ENCODE measurements at regions not wholly inside any gene's neighbourhood (a gene's known extent, or its start where the extent isn't known, plus 50 kb on each side); places are given as distances from the start of the nearest gene placed in this dataset.

DNA sequence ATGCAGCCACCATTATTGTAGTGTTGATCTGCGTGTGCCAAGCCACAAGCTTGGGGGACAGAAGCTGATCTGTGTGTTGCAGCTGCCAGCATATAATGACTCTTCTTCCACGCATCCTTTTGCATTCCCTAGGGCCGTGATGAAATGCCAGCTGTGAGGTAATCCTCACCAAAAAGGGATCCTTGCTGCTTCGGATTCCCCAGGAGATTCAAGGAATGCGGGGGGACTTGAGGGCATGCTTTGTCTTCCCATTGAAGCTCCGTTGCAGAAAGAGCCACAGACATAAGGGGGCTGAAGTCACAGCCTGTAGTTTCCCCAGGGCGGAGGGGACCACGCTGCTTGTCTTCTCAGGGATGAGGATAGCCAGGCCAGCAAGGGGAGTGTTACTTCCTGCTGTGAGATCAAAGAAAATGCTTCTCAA is 281.6 kb upstream of the FMN2 start:
- no peaks in the 10 kb centered on the region for H3K9me3 ChIP-seq (ENCODE audit: low read depth)
- H3K79me2 ChIP-seq (ENCODE audit: insufficient read depth): no peaks in the 10 kb centered on the region
- H3K4me3 ChIP-seq: no peak overlapping the region
- peak; percentile 28 for DNase-seq
- in situ Hi-C loops (cut with MboI): no loop called here
- no peaks in the 10 kb centered on the region; the same call in 1 of the 2 replicates for H3K27me3 ChIP-seq (replicated peaks; ENCODE audit: insufficient read depth)
- no peak overlapping the region for H3K27ac ChIP-seq
- no peaks in the 10 kb centered on the region for H4K20me1 ChIP-seq (ENCODE audit: insufficient read depth)
- 3 to 5% methylated on average over 8 of the region's 8 CpGs for WGBS, 2 experiments (ENCODE audit: low coverage in 1 of 2, low lambda C conversion rate in 2 of 2, missing lambda C conversion rate in 2 of 2)
- no peak for TF ChIP-seq EZH2 (IDR thresholded peaks at IDR 0.05; ENCODE audit: insufficient read depth, poor library complexity, severe bottlenecking)
- TF ChIP-seq EZH2phosphoT487 (IDR thresholded peaks at IDR 0.05; ENCODE audit: insufficient read depth, low read depth): no peak
- H3K4me2 ChIP-seq (ENCODE audit: unreplicated experiment): no peak overlapping the region
- H3K9me2 ChIP-seq (ENCODE audit: insufficient read depth): no peaks in the 10 kb centered on the region
- H3K4me1 ChIP-seq (ENCODE audit: insufficient read depth): no peaks in the 10 kb centered on the region; the same call in 1 of the 2 replicates
- no peaks in the 10 kb centered on the region for H3F3A ChIP-seq (ENCODE audit: insufficient read depth)
- no peak overlapping the region for H3K9ac ChIP-seq
- no peaks in the 10 kb centered on the region for H3K36me3 ChIP-seq (ENCODE audit: low read depth)
- no peak overlapping the region for H2AFZ ChIP-seq

- H3K4me2 ChIP-seq (ENCODE audit: unreplicated experiment): no peak overlapping the region
- H4K20me1 ChIP-seq (ENCODE audit: insufficient read depth): no peaks in the 10 kb centered on the region
- no peaks in the 10 kb centered on the region; the same call in 1 of the 2 replicates for H3K4me1 ChIP-seq (ENCODE audit: insufficient read depth)
- H2AFZ ChIP-seq: no peak overlapping the region
- no peaks in the 10 kb centered on the region for H3K9me2 ChIP-seq (ENCODE audit: insufficient read depth)
- no peaks in the 10 kb centered on the region; the same call in 1 of the 2 replicates for H3K27me3 ChIP-seq (replicated peaks; ENCODE audit: insufficient read depth)
- no peaks in the 10 kb centered on the region for H3F3A ChIP-seq (ENCODE audit: insufficient read depth)
- no peaks in the 10 kb centered on the region for H3K79me2 ChIP-seq (ENCODE audit: insufficient read depth)
- WGBS, 2 experiments (ENCODE audit: low coverage in 1 of 2, low lambda C conversion rate in 2 of 2, missing lambda C conversion rate in 2 of 2): 11 to 13% methylated on average over 7 of the region's 7 CpGs
- no peaks in the 10 kb centered on the region for H3K9me3 ChIP-seq (ENCODE audit: low read depth)
- DNase-seq: no peak
- no peaks in the 10 kb centered on the region for H3K36me3 ChIP-seq (ENCODE audit: low read depth)
- H3K27ac ChIP-seq: no peak overlapping the region
- in situ Hi-C loops (cut with MboI): no loop called here
- no peak overlapping the region for H3K9ac ChIP-seq
- H3K4me3 ChIP-seq: no peak overlapping the region
- no peak for TF ChIP-seq EZH2 (IDR thresholded peaks at IDR 0.05; ENCODE audit: insufficient read depth, poor library complexity, severe bottlenecking)
- no peak for TF ChIP-seq EZH2phosphoT487 (IDR thresholded peaks at IDR 0.05; ENCODE audit: insufficient read depth, low read depth)
Measured at GRCh38 chr1:239811211-239811885, 280.3 kb upstream of the FMN2 start.

DNA sequence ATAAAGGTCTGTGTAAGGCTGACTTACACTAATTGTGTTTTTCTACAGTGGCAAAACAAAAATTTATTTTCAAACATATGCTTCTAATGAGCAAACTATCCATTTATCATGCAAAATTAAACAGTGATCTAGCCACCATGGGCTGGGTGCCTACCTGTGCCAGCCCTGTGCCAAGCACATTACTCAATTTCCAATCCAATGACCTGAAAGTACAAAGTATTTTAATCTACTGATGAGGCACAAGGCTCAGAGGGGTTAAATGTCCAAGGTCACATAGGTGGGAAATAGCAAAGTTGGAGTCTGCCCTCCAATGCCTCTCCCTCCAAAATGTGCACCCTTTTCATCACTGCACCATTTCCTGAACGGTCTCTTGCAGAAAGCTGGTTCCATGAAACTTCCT is 279.1 kb upstream of the FMN2 start:
- no peaks in the 10 kb centered on the region for H3K9me3 ChIP-seq (ENCODE audit: low read depth)
- H3K36me3 ChIP-seq (ENCODE audit: low read depth): no peaks in the 10 kb centered on the region
- H3K27me3 ChIP-seq (replicated peaks; ENCODE audit: insufficient read depth): no peaks in the 10 kb centered on the region; the same call in 1 of the 2 replicates
- H3K79me2 ChIP-seq (ENCODE audit: insufficient read depth): no peaks in the 10 kb centered on the region
- H3K9ac ChIP-seq: no peak overlapping the region
- H3K27ac ChIP-seq: no peak overlapping the region
- H3K9me2 ChIP-seq (ENCODE audit: insufficient read depth): no peaks in the 10 kb centered on the region
- in situ Hi-C loops (cut with MboI): no loop called here
- 5 to 23% methylated on average over 1 of the region's 1 CpG for WGBS, 2 experiments (ENCODE audit: low coverage in 1 of 2, low lambda C conversion rate in 2 of 2, missing lambda C conversion rate in 2 of 2)
- TF ChIP-seq EZH2phosphoT487 (IDR thresholded peaks at IDR 0.05; ENCODE audit: insufficient read depth, low read depth) (no peak), EZH2 (IDR thresholded peaks at IDR 0.05; ENCODE audit: insufficient read depth, poor library complexity, severe bottlenecking) (no peak)
- H3K4me3 ChIP-seq: no peak overlapping the region
- no peak overlapping the region for H3K4me2 ChIP-seq (ENCODE audit: unreplicated experiment)
- no peaks in the 10 kb centered on the region for H3F3A ChIP-seq (ENCODE audit: insufficient read depth)
- DNase-seq: no peak
- no peak overlapping the region for H2AFZ ChIP-seq
- H4K20me1 ChIP-seq (ENCODE audit: insufficient read depth): no peaks in the 10 kb centered on the region
- no peaks in the 10 kb centered on the region; the same call in 1 of the 2 replicates for H3K4me1 ChIP-seq (ENCODE audit: insufficient read depth)

GRCh38 chr1:239814306-239814881 is 277.3 kb upstream of the FMN2 start:
- Histone ChIP-seq H2AFZ (no peak overlapping the region), H3K27me3 (replicated peaks; ENCODE audit: insufficient read depth) (no peaks in the 10 kb centered on the region; the same call in 1 of the 2 replicates), H3K4me3 (no peak overlapping the region), H3K9me2 (ENCODE audit: insufficient read depth) (no peaks in the 10 kb centered on the region), H4K20me1 (ENCODE audit: insufficient read depth) (no peaks in the 10 kb centered on the region), H3F3A (ENCODE audit: insufficient read depth) (no peaks in the 10 kb centered on the region), H3K9ac (no peak overlapping the region), H3K9me3 (ENCODE audit: low read depth) (no peaks in the 10 kb centered on the region), H3K79me2 (ENCODE audit: insufficient read depth) (no peaks in the 10 kb centered on the region), H3K27ac (no peak overlapping the region), H3K36me3 (ENCODE audit: low read depth) (no peaks in the 10 kb centered on the region), H3K4me1 (ENCODE audit: insufficient read depth) (no peaks in the 10 kb centered on the region; the same call in 1 of the 2 replicates), H3K4me2 (ENCODE audit: unreplicated experiment) (no peak overlapping the region)
- peak; percentile 86 for DNase-seq
- TF ChIP-seq EZH2 (IDR thresholded peaks at IDR 0.05; ENCODE audit: insufficient read depth, poor library complexity, severe bottlenecking) (no peak), EZH2phosphoT487 (IDR thresholded peaks at IDR 0.05; ENCODE audit: insufficient read depth, low read depth) (no peak)
- in situ Hi-C loops (cut with MboI): no loop called here
- 23 to 30% methylated on average over 8 of the region's 8 CpGs for WGBS, 2 experiments (ENCODE audit: low coverage in 1 of 2, low lambda C conversion rate in 2 of 2, missing lambda C conversion rate in 2 of 2)

All from GM23248 (cell line).